ENCODE measurements at regions not wholly inside any gene's neighbourhood (a gene's known extent, or its start where the extent isn't known, plus 50 kb on each side); places are given as distances from the start of the nearest gene placed in this dataset.

- Histone ChIP-seq H3K27me3 (replicated peaks; ENCODE audit: insufficient read depth, low read depth, low read length, poor library complexity) (no peaks in the 10 kb centered on the region), H3K36me3 (ENCODE audit: insufficient read depth, low read length, poor library complexity, severe bottlenecking) (no peaks in the 10 kb centered on the region), H3K27ac (ENCODE audit: low read depth, low read length, poor library complexity, severe bottlenecking) (no peak overlapping the region), H3K9me3 (ENCODE audit: low read depth, low read length, poor library complexity, severe bottlenecking) (no peaks in the 10 kb centered on the region), H3K4me3 (ENCODE audit: low read depth, low read length, poor library complexity, severe bottlenecking) (no peak overlapping the region), H3K4me1 (ENCODE audit: insufficient read depth, low read length, poor library complexity, severe bottlenecking) (no peaks in the 10 kb centered on the region)
- BruUV-seq (replicated peaks) = no TSS peak
- no peak for DNase-seq (ENCODE audit: low spot score)
- CTCF ChIA-PET = no interaction called here
- intact Hi-C loops (cut with micrococcal nuclease; ENCODE audit: unreplicated experiment) = no loop called here
- no peak for TF ChIP-seq CTCF (conservative IDR thresholded peaks at IDR 0.05; ENCODE audit: low read depth, low read length)
- no peak for TF ChIP-seq EZH2 (IDR thresholded peaks at IDR 0.05; ENCODE audit: borderline replicate concordance, low read depth, low read length, poor library complexity, severe bottlenecking)
- POLR2A ChIA-PET (ENCODE audit: low non-redundant PET) = no interaction called here
Measured at GRCh38 chr4:59727745-59728144, 1472.4 kb upstream of the ADGRL3 start.

GRCh38 chr4:59728496-59728895 is 1471.6 kb upstream of the ADGRL3 start:
- BruUV-seq (replicated peaks) = no TSS peak
- ChIA-PET POLR2A (ENCODE audit: low non-redundant PET) (no interaction called here), CTCF (no interaction called here)
- no peak overlapping the region for H3K4me3 ChIP-seq (ENCODE audit: low read depth, low read length, poor library complexity, severe bottlenecking)
- DNase-seq (ENCODE audit: low spot score) = no peak
- H3K27me3 ChIP-seq (replicated peaks; ENCODE audit: insufficient read depth, low read depth, low read length, poor library complexity) = no peaks in the 10 kb centered on the region
- no peak overlapping the region for H3K27ac ChIP-seq (ENCODE audit: low read depth, low read length, poor library complexity, severe bottlenecking)
- intact Hi-C loops (cut with micrococcal nuclease; ENCODE audit: unreplicated experiment) = no loop called here
- no peaks in the 10 kb centered on the region for H3K9me3 ChIP-seq (ENCODE audit: low read depth, low read length, poor library complexity, severe bottlenecking)
- no peaks in the 10 kb centered on the region for H3K4me1 ChIP-seq (ENCODE audit: insufficient read depth, low read length, poor library complexity, severe bottlenecking)
- no peaks in the 10 kb centered on the region for H3K36me3 ChIP-seq (ENCODE audit: insufficient read depth, low read length, poor library complexity, severe bottlenecking)
- TF ChIP-seq CTCF (conservative IDR thresholded peaks at IDR 0.05; ENCODE audit: low read depth, low read length) (no peak), EZH2 (IDR thresholded peaks at IDR 0.05; ENCODE audit: borderline replicate concordance, low read depth, low read length, poor library complexity, severe bottlenecking) (no peak)

GRCh38 chr4:59729321-59729720 is 1470.8 kb upstream of the ADGRL3 start:
- Histone ChIP-seq H3K4me1 (ENCODE audit: insufficient read depth, low read length, poor library complexity, severe bottlenecking) (no peaks in the 10 kb centered on the region), H3K9me3 (ENCODE audit: low read depth, low read length, poor library complexity, severe bottlenecking) (no peaks in the 10 kb centered on the region), H3K27me3 (replicated peaks; ENCODE audit: insufficient read depth, low read depth, low read length, poor library complexity) (no peaks in the 10 kb centered on the region), H3K27ac (ENCODE audit: low read depth, low read length, poor library complexity, severe bottlenecking) (no peak overlapping the region), H3K4me3 (ENCODE audit: low read depth, low read length, poor library complexity, severe bottlenecking) (no peak overlapping the region), H3K36me3 (ENCODE audit: insufficient read depth, low read length, poor library complexity, severe bottlenecking) (no peaks in the 10 kb centered on the region)
- ChIA-PET POLR2A (ENCODE audit: low non-redundant PET) (no interaction called here), CTCF (no interaction called here)
- BruUV-seq (replicated peaks) = no TSS peak
- DNase-seq (ENCODE audit: low spot score) = no peak
- intact Hi-C loops (cut with micrococcal nuclease; ENCODE audit: unreplicated experiment) = no loop called here
- TF ChIP-seq CTCF (conservative IDR thresholded peaks at IDR 0.05; ENCODE audit: low read depth, low read length) (no peak), EZH2 (IDR thresholded peaks at IDR 0.05; ENCODE audit: borderline replicate concordance, low read depth, low read length, poor library complexity, severe bottlenecking) (no peak)
